ENCODE measurements at regions not wholly inside any gene's neighbourhood (a gene's known extent, or its start where the extent isn't known, plus 50 kb on each side); places are given as distances from the start of the nearest gene placed in this dataset.

DNA sequence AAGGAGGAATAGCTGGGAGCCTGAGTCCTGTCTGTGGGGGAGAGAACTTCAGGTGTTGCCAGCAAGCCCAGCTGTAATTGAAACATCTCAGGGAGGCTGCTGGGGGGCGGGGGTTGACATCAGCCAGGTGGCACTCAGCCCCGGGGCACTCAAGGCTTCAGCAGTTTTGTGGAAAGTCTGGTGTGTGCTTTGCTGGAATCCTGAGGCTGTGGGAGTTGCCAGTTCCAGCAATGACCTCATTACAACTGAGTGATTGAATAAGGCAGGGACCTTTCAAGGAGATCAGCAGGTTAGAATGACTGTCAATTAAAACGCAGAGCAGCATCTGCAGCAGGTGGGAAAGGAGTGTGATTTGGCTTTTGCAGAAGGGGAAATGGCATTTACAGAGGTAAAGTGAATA lies 75.7 kb downstream of the FAM43A start:
- TF ChIP-seq POLR2AphosphoS5 (IDR thresholded peaks at IDR 0.05; ENCODE audit: borderline replicate concordance, low read depth, low read length) (no peak), EZH2 (IDR thresholded peaks at IDR 0.05) (no peak)

Measured in SK-N-MC (cell line).